Right lobe of liver (tissue), 6 donors: ENCODE measurements at regions not wholly inside any gene's neighbourhood (a gene's known extent, or its start where the extent isn't known, plus 50 kb on each side); places are given as distances from the start of the nearest gene placed in this dataset.
"Not testable (repeated sequence)": the region's sequence is repeated elsewhere in the genome, so short reads cannot be mapped to it uniquely, and the experiment has no call there.

Experiments
- ATAC-seq, 4 donors: fragments of 200-7000 bp; cut with Tn5 transposase; one replicate each; pipeline ENCODE4 v1.9.1; 2020; ENCODE audit warnings: mild to moderate bottlenecking in 4 of 4, moderate library complexity in 4 of 4
- DNase-seq, 3 donors: peaks; one replicate each; pipeline ENCODE4 v3.0.0-alpha.2; 2020
- H3K27ac ChIP-seq, 3 donors: fragments of 200-600 bp; one replicate each; pipeline ENCODE4 v1.8.0; 2022
- H3K27me3 ChIP-seq, 2 donors: fragments of 200-600 bp; one replicate each; pipeline ENCODE4 v1.8.0; 2022
- H3K36me3 ChIP-seq, 4 donors: fragments of 200-600 bp; sonication (generic) in 1 of 4; one replicate each; pipeline versions ENCODE4 v1.5.1 to v1.8.0; 2017 to 2022; ENCODE audit warnings: control low read depth in 1 of 4
- H3K4me1 ChIP-seq, 4 donors: fragments of 200-600 bp; sonication (generic) in 1 of 4; one replicate each; pipeline versions ENCODE4 v1.5.1 to v1.8.0; 2017 to 2022; ENCODE audit warnings: control low read depth in 1 of 4
- H3K4me3 ChIP-seq, 3 donors: fragments of 200-600 bp; one replicate each; pipeline ENCODE4 v1.8.0; 2022
- H3K9me3 ChIP-seq, 4 donors: fragments of 200-600 bp; sonication (generic) in 1 of 4; one replicate each; pipeline versions ENCODE4 v1.5.1 to v1.8.0; 2017 to 2022; ENCODE audit warnings: control low read depth in 1 of 4
- CTCF ChIP-seq, 4 donors: fragments of 200-600 bp in 3 of 4; fragments of 450-650 bp in 1 of 4; IDR thresholded peaks; one replicate each; pipeline versions ENCODE4 v1.5.1 to v1.8.0; 2016 to 2022; ENCODE audit warnings: antibody characterized with exemption in 4 of 4, mild to moderate bottlenecking in 2 of 4
- POLR2A ChIP-seq: fragments of 450-650 bp; IDR thresholded peaks from one replicate; pipeline ENCODE4 v1.6.1; 2017; ENCODE audit warnings: antibody characterized with exemption, mild to moderate bottlenecking
- WGBS: methylation state at CpG from one replicate; pipeline ENCODE4 v1.1.6; 2018; ENCODE audit warnings: low coverage, low lambda C conversion rate; ENCODE audit not compliant: insufficient coverage; ENCODE audit errors: missing lambda C conversion rate; 5-methylcytosine and 5-hydroxymethylcytosine counted together
- intact Hi-C, 2 donors: fragments of 100-400 bp; cut with DNase I; formaldehyde crosslinking; loops; one replicate each; pipeline versions ENCODE4 v1.11.2 to v1.14.1; 2022
- donor health status: DM: no; HTN: yes; CAD: no.
- donor health status: DM: no; HTN: no; CAD: no.
- donor health status: DM: no; HTN: no; CAD: no.
- donor health status: DM: no; HTN: yes; CAD: no.
- donor health status: DM: no; HTN: yes; CAD: no.

GRCh38 chr13:81080911-81081454, 740.1 kb upstream of the SPRY2 start:
- intact Hi-C loops, result no loop called here
- Histone ChIP-seq H3K27me3 (peaks cover 0 to 4% of the 10 kb centered on the region in 2 donors), H3K36me3 (no peaks in the 10 kb centered on the region), H3K27ac (no peak overlapping the region), H3K4me3 (no peak overlapping the region), H3K4me1 (no peaks in the 10 kb centered on the region), H3K9me3 (no peaks in the 10 kb centered on the region)
- TF ChIP-seq POLR2A, result no peak
- no peak for TF ChIP-seq CTCF (IDR thresholded peaks at IDR 0.05)
- ATAC-seq (no peak), DNase-seq (no peak)
- WGBS, result 63% methylated on average over 2 of the region's 2 CpGs

GRCh38 chr13:81078048-81078447, 737.1 kb upstream of the SPRY2 start:
- ATAC-seq, result no peak
- TF ChIP-seq POLR2A, result no peak
- no peak for TF ChIP-seq CTCF (IDR thresholded peaks at IDR 0.05)
- no peaks in the 10 kb centered on the region for H3K36me3 ChIP-seq

GRCh38 chr13:81069822-81070221, 728.9 kb upstream of the SPRY2 start:
- H3K27me3 ChIP-seq, H3K27ac ChIP-seq, H3K36me3 ChIP-seq, DNase-seq, ATAC-seq, H3K4me3 ChIP-seq, H3K9me3 ChIP-seq, H3K4me1 ChIP-seq, intact Hi-C loops: not testable (repeated sequence)
- 82% methylated on average over 10 of the region's 18 CpGs for WGBS

More at GRCh38 chr13:81078048-81078447, 737.1 kb upstream of the SPRY2 start:
- Histone ChIP-seq H3K27me3 (no peaks in the 10 kb centered on the region), H3K9me3 (no peaks in the 10 kb centered on the region), H3K4me3 (no peak overlapping the region), H3K4me1 (no peaks in the 10 kb centered on the region), H3K27ac (no peak overlapping the region)
- intact Hi-C loops, result no loop called here
- no peak for DNase-seq

- H3K4me3 ChIP-seq, result no peak overlapping the region
- no peaks in the 10 kb centered on the region for H3K36me3 ChIP-seq
- intact Hi-C loops, result no loop called here
- DNase-seq, result no peak
- no peak for ATAC-seq
- no peak overlapping the region for H3K27ac ChIP-seq
- 10% methylated on average over 1 of the region's 1 CpG for WGBS
- H3K4me1 ChIP-seq, result no peaks in the 10 kb centered on the region
- H3K9me3 ChIP-seq, result no peaks in the 10 kb centered on the region
- H3K27me3 ChIP-seq, result no peaks in the 10 kb centered on the region
- TF ChIP-seq CTCF (IDR thresholded peaks at IDR 0.05), result no peak
- no peak for TF ChIP-seq POLR2A
Observed at GRCh38 chr13:81058916-81059290, 718.0 kb upstream of the SPRY2 start.

GRCh38 chr13:81058211-81058915, 717.4 kb upstream of the SPRY2 start:
- no peak overlapping the region for H3K27ac ChIP-seq
- intact Hi-C loops, result no loop called here
- ATAC-seq (no peak), DNase-seq (no peak)
- no peaks in the 10 kb centered on the region for H3K9me3 ChIP-seq
- H3K4me3 ChIP-seq, result no peak overlapping the region
- H3K4me1 ChIP-seq, result no peaks in the 10 kb centered on the region
- H3K27me3 ChIP-seq, result no peaks in the 10 kb centered on the region
- TF ChIP-seq POLR2A (no peak), CTCF (IDR thresholded peaks at IDR 0.05) (no peak)
- H3K36me3 ChIP-seq, result no peaks in the 10 kb centered on the region
- 36% methylated on average over 3 of the region's 3 CpGs for WGBS
